UCSD-AML1 (cell line): ENCODE measurements at regions not wholly inside any gene's neighbourhood (a gene's known extent, or its start where the extent isn't known, plus 50 kb on each side); places are given as distances from the start of the nearest gene placed in this dataset.

Experiments
- DNase-seq: peaks from one replicate; lab custom pipeline; 2025; ENCODE audit not compliant: unreplicated experiment; lab: John Stamatoyannopoulos, UW

GRCh38 chr16:5477251-5477650, 379.7 kb upstream of the EEF2KMT start:
- DNase-seq = no peak

GRCh38 chr16:5472552-5472951, 375.0 kb upstream of the EEF2KMT start:
- no peak for DNase-seq

GRCh38 chr16:5468488-5468887, 370.9 kb upstream of the EEF2KMT start:
- no peak for DNase-seq

- DNase-seq = no peak
These were observed 370.0 kb upstream of the EEF2KMT start for GRCh38 chr16:5467552-5467951.

GRCh38 chr16:5466551-5466950, 369.0 kb upstream of the EEF2KMT start:
- DNase-seq = no peak

GRCh38 chr16:5465714-5466113, 368.1 kb upstream of the EEF2KMT start:
- no peak for DNase-seq

- DNase-seq = no peak
These were observed 366.2 kb upstream of the EEF2KMT start for GRCh38 chr16:5463820-5464219.

- no peak for DNase-seq
These were observed 364.0 kb upstream of the EEF2KMT start for GRCh38 chr16:5461574-5461973.

- no peak for DNase-seq
These were observed 363.5 kb upstream of the EEF2KMT start for GRCh38 chr16:5461141-5461540.

GRCh38 chr16:5460701-5461100, 363.1 kb upstream of the EEF2KMT start:
- DNase-seq = no peak

- no peak for DNase-seq
These were observed 362.3 kb upstream of the EEF2KMT start for GRCh38 chr16:5459863-5460262.

- DNase-seq = no peak
These were observed 357.5 kb upstream of the EEF2KMT start for GRCh38 chr16:5455110-5455509.

GRCh38 chr16:5454349-5454748, 356.8 kb upstream of the EEF2KMT start:
- DNase-seq = no peak

- DNase-seq = no peak
These were observed 354.0 kb upstream of the EEF2KMT start for GRCh38 chr16:5451641-5452040.

GRCh38 chr16:5450409-5451104, 353.0 kb upstream of the EEF2KMT start:
- DNase-seq = no peak

- DNase-seq = no peak
These were observed 352.3 kb upstream of the EEF2KMT start for GRCh38 chr16:5449901-5450300.

- no peak for DNase-seq
These were observed 351.2 kb upstream of the EEF2KMT start for GRCh38 chr16:5448798-5449197.

- no peak for DNase-seq
These were observed 350.1 kb upstream of the EEF2KMT start for GRCh38 chr16:5447734-5448133.

GRCh38 chr16:5446623-5447240, 349.1 kb upstream of the EEF2KMT start:
- DNase-seq = no peak

- no peak for DNase-seq
These were observed 346.6 kb upstream of the EEF2KMT start for GRCh38 chr16:5444189-5444588.

- DNase-seq = no peak
These were observed 345.4 kb upstream of the EEF2KMT start for GRCh38 chr16:5442986-5443385.

GRCh38 chr16:5442054-5442453, 344.5 kb upstream of the EEF2KMT start:
- DNase-seq = no peak

GRCh38 chr16:5438591-5438990, 341.0 kb upstream of the EEF2KMT start:
- no peak for DNase-seq
